Activated naive CD4-positive, alpha-beta T cell treated with anti-CD3 and anti-CD28 coated beads, Interleukin-2, amount 50 U/mL, for 24 hours (primary cell): ENCODE measurements at regions not wholly inside any gene's neighbourhood (a gene's known extent, or its start where the extent isn't known, plus 50 kb on each side); places are given as distances from the start of the nearest gene placed in this dataset.

Experiments
- H3K27ac Mint-ChIP-seq: one replicate; pipeline ENCODE4 v1.8.0; 2021; ENCODE audit warnings: mild to moderate bottlenecking, mixed read lengths
- H3K27me3 Mint-ChIP-seq: one replicate; pipeline ENCODE4 v1.8.0; 2021; ENCODE audit warnings: mixed read lengths
- H3K36me3 Mint-ChIP-seq: one replicate; pipeline ENCODE4 v1.8.0; 2021; ENCODE audit warnings: mixed read lengths
- H3K4me1 Mint-ChIP-seq: one replicate; pipeline ENCODE4 v1.8.0; 2021; ENCODE audit warnings: mixed read lengths
- H3K4me3 Mint-ChIP-seq: one replicate; pipeline ENCODE4 v1.8.0; 2021; ENCODE audit warnings: mild to moderate bottlenecking, mixed read lengths
- H3K9me3 Mint-ChIP-seq: one replicate; pipeline ENCODE4 v1.8.0; 2021; ENCODE audit warnings: mixed read lengths

- Mint-ChIP-seq H3K4me3 (no peak overlapping the region), H3K27ac (no peak overlapping the region), H3K36me3 (no peaks in the 10 kb centered on the region), H3K9me3 (no peaks in the 10 kb centered on the region), H3K4me1 (no peaks in the 10 kb centered on the region), H3K27me3 (no peaks in the 10 kb centered on the region)
These were observed 462.2 kb downstream of the NSUN3 start for GRCh38 chr3:94525043-94525442.

- no peaks in the 10 kb centered on the region for H3K27me3 Mint-ChIP-seq
- no peak overlapping the region for H3K27ac Mint-ChIP-seq
- no peaks in the 10 kb centered on the region for H3K36me3 Mint-ChIP-seq
- H3K4me1 Mint-ChIP-seq = no peaks in the 10 kb centered on the region
- no peaks in the 10 kb centered on the region for H3K9me3 Mint-ChIP-seq
- H3K4me3 Mint-ChIP-seq = no peak overlapping the region
These were observed 467.0 kb downstream of the NSUN3 start for GRCh38 chr3:94529816-94530215.

- Mint-ChIP-seq H3K27ac (no peak overlapping the region), H3K4me3 (no peak overlapping the region), H3K9me3 (no peaks in the 10 kb centered on the region), H3K27me3 (no peaks in the 10 kb centered on the region), H3K4me1 (no peaks in the 10 kb centered on the region), H3K36me3 (no peaks in the 10 kb centered on the region)
These were observed 470.1 kb downstream of the NSUN3 start for GRCh38 chr3:94532951-94533350.

DNA sequence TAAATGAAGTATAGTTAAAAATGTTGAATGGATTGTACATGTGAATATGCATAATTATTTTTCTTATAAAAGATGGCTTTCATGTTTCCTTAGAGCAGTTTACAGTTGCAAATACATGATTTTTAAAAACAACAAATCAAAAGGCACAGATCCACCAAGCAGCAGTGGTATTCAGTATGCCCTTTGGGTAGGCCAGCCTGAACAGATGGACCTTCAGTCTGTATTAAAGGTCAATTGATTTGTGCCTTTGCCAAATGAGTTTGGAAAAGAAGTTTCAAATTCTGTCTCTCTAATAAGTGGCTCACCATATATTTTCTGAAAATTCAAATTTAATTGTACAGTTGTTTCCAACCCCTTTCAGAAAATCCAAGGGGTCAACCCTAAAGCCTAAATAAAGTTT, 477.1 kb downstream of the NSUN3 start:
- H3K9me3 Mint-ChIP-seq = no peaks in the 10 kb centered on the region
- no peak overlapping the region for H3K4me3 Mint-ChIP-seq
- H3K27me3 Mint-ChIP-seq = no peaks in the 10 kb centered on the region
- H3K4me1 Mint-ChIP-seq = no peaks in the 10 kb centered on the region
- no peaks in the 10 kb centered on the region for H3K36me3 Mint-ChIP-seq
- H3K27ac Mint-ChIP-seq = no peak overlapping the region

- Mint-ChIP-seq H3K27me3 (no peaks in the 10 kb centered on the region), H3K27ac (no peak overlapping the region), H3K9me3 (peaks cover 5% of the 10 kb centered on the region), H3K4me1 (no peaks in the 10 kb centered on the region), H3K36me3 (no peaks in the 10 kb centered on the region), H3K4me3 (no peak overlapping the region)
These were observed 480.3 kb downstream of the NSUN3 start for GRCh38 chr3:94543161-94543560.

DNA sequence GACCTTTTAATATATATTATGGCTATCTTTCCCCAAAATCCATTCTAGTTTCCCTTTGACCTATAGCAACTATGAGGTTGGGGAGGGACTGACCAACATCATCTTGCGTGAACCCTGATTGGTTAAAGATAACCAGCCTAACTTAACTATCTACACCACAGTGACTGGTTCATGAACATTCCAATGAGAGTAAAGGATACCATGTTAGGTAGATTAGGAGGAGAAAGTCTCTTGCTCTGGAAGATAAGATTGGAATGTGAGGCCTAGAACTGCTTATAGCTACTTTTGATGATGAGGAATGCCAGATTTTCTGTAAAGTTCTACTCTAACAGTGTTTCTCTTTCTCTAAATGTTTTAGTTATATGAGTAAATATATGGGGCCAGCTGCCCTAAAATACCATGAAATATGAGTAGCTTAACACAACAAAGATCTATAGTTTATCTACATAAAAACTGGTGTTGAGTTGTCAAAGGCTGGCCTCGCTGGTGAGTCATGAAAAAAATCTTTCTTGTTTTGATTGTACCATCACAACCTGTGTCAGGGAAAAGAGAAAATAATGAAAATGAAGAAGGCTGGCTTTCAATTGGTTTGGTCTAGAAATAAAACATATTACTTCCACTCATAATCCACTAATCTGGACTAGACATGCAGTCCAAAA, 481.4 kb downstream of the NSUN3 start:
- Mint-ChIP-seq H3K4me1 (no peaks in the 10 kb centered on the region), H3K4me3 (no peak overlapping the region), H3K9me3 (peaks cover 8% of the 10 kb centered on the region), H3K27ac (no peak overlapping the region), H3K36me3 (no peaks in the 10 kb centered on the region), H3K27me3 (no peaks in the 10 kb centered on the region)

DNA sequence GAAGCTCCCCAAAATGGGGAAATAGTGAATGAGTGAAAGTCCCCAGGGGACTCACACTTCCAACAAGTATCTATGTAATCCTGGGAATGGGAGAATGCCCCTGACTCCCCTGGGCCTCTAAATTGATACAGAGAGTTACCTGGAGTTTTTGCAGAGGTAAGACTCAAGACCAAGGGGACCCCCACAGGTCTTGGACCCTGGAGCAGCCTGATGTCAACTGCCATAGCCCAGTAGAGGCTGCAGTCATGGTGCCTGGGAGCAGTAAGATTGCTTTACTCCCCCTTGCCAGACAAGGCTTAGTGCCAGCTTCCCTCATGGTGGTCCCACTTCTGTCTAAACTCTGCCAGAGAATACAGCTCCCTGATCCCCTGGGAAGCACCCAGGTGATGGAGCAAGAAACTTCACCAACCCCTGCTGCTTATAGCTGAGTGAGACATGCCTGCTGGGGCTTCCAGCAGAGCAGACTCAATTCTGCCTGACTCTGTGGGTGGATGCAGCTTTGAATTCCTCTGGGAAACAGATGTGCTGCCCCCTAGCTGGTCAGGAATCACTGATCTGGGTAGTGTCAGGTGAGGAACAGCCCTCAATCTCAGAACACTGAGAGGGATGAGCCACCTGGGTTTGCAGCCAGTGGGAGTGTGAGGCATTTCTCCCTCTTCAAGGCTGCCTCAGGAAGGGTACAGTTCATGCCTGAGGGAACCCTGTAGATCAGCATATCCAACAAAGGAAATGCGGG, 485.9 kb downstream of the NSUN3 start:
- no peak overlapping the region for H3K4me3 Mint-ChIP-seq
- no peak overlapping the region for H3K27ac Mint-ChIP-seq
- peaks cover 13% of the 10 kb centered on the region for H3K9me3 Mint-ChIP-seq
- H3K4me1 Mint-ChIP-seq = no peaks in the 10 kb centered on the region
- H3K27me3 Mint-ChIP-seq = no peaks in the 10 kb centered on the region
- no peaks in the 10 kb centered on the region for H3K36me3 Mint-ChIP-seq

DNA sequence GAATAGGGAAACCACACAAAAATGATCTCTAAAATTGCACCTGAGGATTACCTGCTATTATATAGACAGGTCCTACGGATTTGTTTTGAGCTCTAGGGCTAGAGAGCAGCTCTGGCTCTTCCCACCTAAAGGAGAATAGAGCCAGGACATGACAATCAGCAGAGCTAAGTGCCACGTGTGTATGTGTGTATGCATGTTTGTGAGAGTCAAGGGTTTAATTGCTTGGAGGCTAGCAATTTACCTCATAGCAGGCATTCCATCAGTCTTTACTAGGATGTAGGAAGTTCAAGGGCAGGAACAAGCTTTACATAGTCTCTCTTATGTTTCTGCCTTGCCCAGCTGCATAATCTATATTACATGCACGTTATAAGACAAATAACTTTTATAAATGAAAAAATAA, 498.2 kb downstream of the NSUN3 start:
- Mint-ChIP-seq H3K27me3 (no peaks in the 10 kb centered on the region), H3K9me3 (no peaks in the 10 kb centered on the region), H3K4me1 (no peaks in the 10 kb centered on the region), H3K36me3 (no peaks in the 10 kb centered on the region), H3K27ac (no peak overlapping the region), H3K4me3 (no peak overlapping the region)

- no peak overlapping the region for H3K4me3 Mint-ChIP-seq
- H3K27ac Mint-ChIP-seq = no peak overlapping the region
- H3K27me3 Mint-ChIP-seq = no peaks in the 10 kb centered on the region
- no peaks in the 10 kb centered on the region for H3K9me3 Mint-ChIP-seq
- H3K4me1 Mint-ChIP-seq = no peaks in the 10 kb centered on the region
- H3K36me3 Mint-ChIP-seq = no peaks in the 10 kb centered on the region
These were observed 501.4 kb downstream of the NSUN3 start for GRCh38 chr3:94564247-94564646.

GRCh38 chr3:94568041-94568440, 505.2 kb downstream of the NSUN3 start:
- H3K27ac Mint-ChIP-seq = no peak overlapping the region
- H3K4me3 Mint-ChIP-seq = no peak overlapping the region
- no peaks in the 10 kb centered on the region for H3K4me1 Mint-ChIP-seq
- no peaks in the 10 kb centered on the region for H3K27me3 Mint-ChIP-seq
- H3K36me3 Mint-ChIP-seq = no peaks in the 10 kb centered on the region
- peaks cover 4% of the 10 kb centered on the region for H3K9me3 Mint-ChIP-seq

DNA sequence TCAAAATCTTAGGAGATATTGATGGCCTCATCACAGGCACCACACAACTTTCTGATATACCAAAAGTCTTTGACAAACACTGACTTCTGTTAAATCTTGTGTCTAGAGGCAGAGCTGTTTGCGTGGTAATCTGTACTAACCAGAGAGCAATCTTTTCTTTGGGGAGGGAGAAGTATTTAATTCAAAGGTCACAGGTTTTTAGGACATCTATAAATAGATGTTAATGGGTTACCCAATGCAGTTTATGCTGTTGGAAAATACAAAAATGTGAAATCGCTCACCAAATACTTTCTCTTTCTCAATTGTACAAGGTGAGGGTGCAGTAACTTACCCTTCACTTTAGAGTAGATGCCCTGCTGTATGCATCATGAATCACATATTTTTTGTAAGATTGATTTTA, 510.5 kb downstream of the NSUN3 start:
- no peak overlapping the region for H3K27ac Mint-ChIP-seq
- H3K9me3 Mint-ChIP-seq = peaks cover 13% of the 10 kb centered on the region
- H3K27me3 Mint-ChIP-seq = no peaks in the 10 kb centered on the region
- no peaks in the 10 kb centered on the region for H3K4me1 Mint-ChIP-seq
- no peak overlapping the region for H3K4me3 Mint-ChIP-seq
- no peaks in the 10 kb centered on the region for H3K36me3 Mint-ChIP-seq

GRCh38 chr3:94587291-94587690, 524.4 kb downstream of the NSUN3 start:
- Mint-ChIP-seq H3K36me3 (no peaks in the 10 kb centered on the region), H3K27ac (no peak overlapping the region), H3K4me3 (no peak overlapping the region), H3K4me1 (no peaks in the 10 kb centered on the region), H3K27me3 (no peaks in the 10 kb centered on the region), H3K9me3 (peaks cover 6% of the 10 kb centered on the region)

- H3K4me3 Mint-ChIP-seq = no peak overlapping the region
- no peaks in the 10 kb centered on the region for H3K4me1 Mint-ChIP-seq
- H3K36me3 Mint-ChIP-seq = no peaks in the 10 kb centered on the region
- H3K27me3 Mint-ChIP-seq = no peaks in the 10 kb centered on the region
- no peak overlapping the region for H3K27ac Mint-ChIP-seq
- H3K9me3 Mint-ChIP-seq = no peaks in the 10 kb centered on the region
These were observed 530.8 kb downstream of the NSUN3 start for GRCh38 chr3:94593526-94594150.

GRCh38 chr3:94596141-94596540, 533.3 kb downstream of the NSUN3 start:
- Mint-ChIP-seq H3K4me1 (no peaks in the 10 kb centered on the region), H3K36me3 (no peaks in the 10 kb centered on the region), H3K27me3 (no peaks in the 10 kb centered on the region), H3K27ac (no peak overlapping the region), H3K9me3 (no peaks in the 10 kb centered on the region), H3K4me3 (no peak overlapping the region)

DNA sequence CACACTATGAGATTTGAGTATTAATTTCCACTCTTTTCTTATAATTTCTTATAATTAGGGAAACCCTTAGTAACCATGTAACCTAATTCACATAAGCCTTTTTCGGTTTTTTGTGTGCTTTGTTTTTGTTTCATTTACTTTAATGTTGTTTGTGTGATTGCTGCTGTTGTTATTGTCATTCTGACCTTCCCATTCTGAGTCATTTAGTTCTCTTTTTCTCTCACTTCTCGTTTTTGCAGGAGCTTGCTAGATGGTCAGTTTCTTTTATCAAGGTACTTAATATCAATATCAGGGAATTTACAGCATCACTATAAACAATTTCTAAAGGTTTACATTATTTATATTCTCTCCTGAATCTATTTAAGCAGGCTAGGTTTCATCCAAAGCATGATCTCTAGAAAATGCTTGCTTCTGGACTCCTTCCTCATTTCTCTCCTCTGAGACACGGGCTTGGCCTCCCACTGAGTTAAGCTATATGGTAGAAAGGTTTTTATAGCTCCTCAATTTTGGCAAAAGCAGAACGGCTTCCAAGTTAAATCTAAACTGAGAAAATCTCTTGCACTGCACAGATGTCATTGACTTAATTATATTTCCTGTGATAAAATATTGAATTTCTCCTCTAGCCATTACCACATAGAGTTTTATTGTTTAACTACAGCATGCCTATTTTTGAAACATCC, 534.2 kb downstream of the NSUN3 start:
- Mint-ChIP-seq H3K36me3 (no peaks in the 10 kb centered on the region), H3K4me3 (no peak overlapping the region), H3K27me3 (no peaks in the 10 kb centered on the region), H3K9me3 (no peaks in the 10 kb centered on the region), H3K4me1 (no peaks in the 10 kb centered on the region), H3K27ac (no peak overlapping the region)

- Mint-ChIP-seq H3K27me3 (no peaks in the 10 kb centered on the region), H3K4me3 (no peak overlapping the region), H3K27ac (no peak overlapping the region), H3K9me3 (no peaks in the 10 kb centered on the region), H3K36me3 (no peaks in the 10 kb centered on the region), H3K4me1 (no peaks in the 10 kb centered on the region)
These were observed 544.9 kb downstream of the NSUN3 start for GRCh38 chr3:94607778-94608177.
